Panc1 (cell line): ENCODE measurements at regions not wholly inside any gene's neighbourhood (a gene's known extent, or its start where the extent isn't known, plus 50 kb on each side); places are given as distances from the start of the nearest gene placed in this dataset.
"Not testable (repeated sequence)": the region's sequence is repeated elsewhere in the genome, so short reads cannot be mapped to it uniquely, and the experiment has no call there.

Source experiments
- ATAC-seq: fragments of 200-7000 bp; cut with Tn5 transposase; 2 replicates; pipeline ENCODE4 v1.9.1; 2020; ENCODE audit warnings: mild to moderate bottlenecking, moderate library complexity
- BruUV-seq: library from RNA; stranded (reverse); fragments of 400-500 nt; replicated peaks from 2 replicates; lab custom pipeline; 2021; lab: Mats Ljungman, UMichigan
- CTCF ChIA-PET: fragments of 300-600 bp; sonication (Branson Sonifier 250); formaldehyde crosslinking; loops from one replicate; lab custom pipeline; 2022; ENCODE audit warnings: antibody characterized with exemption; lab: Charles Lee
- POLR2A ChIA-PET: fragments of 300-600 bp; sonication (Branson Sonifier 250); formaldehyde crosslinking; loops from one replicate; lab custom pipeline; 2022; ENCODE audit warnings: antibody characterized with exemption; lab: Charles Lee
- DNase-seq: peaks from one replicate; pipeline ENCODE4 v3.0.0-alpha.2; 2010; ENCODE audit warnings: low read depth, low spot score
- H3K27ac ChIP-seq: 2 replicates; pipeline ENCODE4 v1.5.1; 2011; ENCODE audit warnings: mild to moderate bottlenecking, low read length, inconsistent platforms
- H3K27me3 ChIP-seq: fragments of 200-500 bp; sonication (Bioruptor generic); 2 replicates; pipeline ENCODE4 v1.6.0; 2014; ENCODE audit warnings: low read length, inconsistent platforms; ENCODE audit not compliant: control insufficient read depth, insufficient read depth
- H3K36me3 ChIP-seq: fragments of 200-500 bp; sonication (Bioruptor generic); 2 replicates; pipeline ENCODE4 v1.5.1; 2014; ENCODE audit warnings: inconsistent platforms, mild to moderate bottlenecking, low read length, moderate library complexity; ENCODE audit not compliant: control insufficient read depth, insufficient read depth
- H3K4me1 ChIP-seq: 2 replicates; pipeline ENCODE4 v1.5.1; 2011; ENCODE audit warnings: inconsistent platforms, mild to moderate bottlenecking, low read length, moderate library complexity; ENCODE audit not compliant: control insufficient read depth, insufficient read depth
- H3K4me3 ChIP-seq, 2 experiments: 2 replicates each; pipeline ENCODE4 v1.5.1; 2011 to 2012; ENCODE audit warnings: low read depth in 2 of 2, low read length in 2 of 2, mild to moderate bottlenecking in 2 of 2, inconsistent platforms in 1 of 2, moderate library complexity in 1 of 2
- H3K9me3 ChIP-seq: fragments of 200-500 bp; sonication (Bioruptor generic); 2 replicates; pipeline ENCODE4 v1.5.1; 2014; ENCODE audit warnings: low read depth, mild to moderate bottlenecking, inconsistent platforms, low read length, moderate library complexity; ENCODE audit not compliant: control insufficient read depth, insufficient read depth
- POLR2AphosphoS5 ChIP-seq: IDR thresholded peaks from 2 replicates; pipeline ENCODE4 v1.6.1; 2012; ENCODE audit warnings: mild to moderate bottlenecking, low read depth, low read length, moderate library complexity
- SIN3A ChIP-seq: IDR thresholded peaks from 2 replicates; pipeline ENCODE4 v1.6.1; 2012; ENCODE audit warnings: low read depth, mild to moderate bottlenecking, low read length, moderate library complexity, borderline replicate concordance; ENCODE audit not compliant: insufficient read depth
- TCF7L2 ChIP-seq: IDR thresholded peaks from 2 replicates; pipeline ENCODE4 v1.6.1; 2011; ENCODE audit warnings: mild to moderate bottlenecking, low read depth, low read length, inconsistent platforms
- in situ Hi-C: cut with HindIII; loops from 2 replicates; pipeline ENCODE4 v1.10.0; 2016; ENCODE audit warnings: low sequenced_read_pairs, low pct_unique_long_range_greater_than_20kb
- intact Hi-C: fragments of 100-400 bp; cut with micrococcal nuclease; formaldehyde crosslinking; loops from one replicate; pipeline ENCODE4 v1.10.0; 2022; ENCODE audit not compliant: unreplicated experiment
- TF ChIP-seq, protein P1 (sequence below): fragments of 450-650 bp; IDR thresholded peaks from 2 replicates; pipeline ENCODE4 v1.5.1; 2017; ENCODE audit warnings: mild to moderate bottlenecking
- TF ChIP-seq, protein P2 (sequence below), 2 experiments: IDR thresholded peaks; 2 replicates each; pipeline ENCODE4 v1.6.1; 2011 to 2012; ENCODE audit warnings: low read depth in 2 of 2, control low read depth in 1 of 2, low read length in 1 of 2, mild to moderate bottlenecking in 1 of 2, moderate library complexity in 1 of 2; ENCODE audit not compliant: insufficient read depth in 1 of 2

DNA sequence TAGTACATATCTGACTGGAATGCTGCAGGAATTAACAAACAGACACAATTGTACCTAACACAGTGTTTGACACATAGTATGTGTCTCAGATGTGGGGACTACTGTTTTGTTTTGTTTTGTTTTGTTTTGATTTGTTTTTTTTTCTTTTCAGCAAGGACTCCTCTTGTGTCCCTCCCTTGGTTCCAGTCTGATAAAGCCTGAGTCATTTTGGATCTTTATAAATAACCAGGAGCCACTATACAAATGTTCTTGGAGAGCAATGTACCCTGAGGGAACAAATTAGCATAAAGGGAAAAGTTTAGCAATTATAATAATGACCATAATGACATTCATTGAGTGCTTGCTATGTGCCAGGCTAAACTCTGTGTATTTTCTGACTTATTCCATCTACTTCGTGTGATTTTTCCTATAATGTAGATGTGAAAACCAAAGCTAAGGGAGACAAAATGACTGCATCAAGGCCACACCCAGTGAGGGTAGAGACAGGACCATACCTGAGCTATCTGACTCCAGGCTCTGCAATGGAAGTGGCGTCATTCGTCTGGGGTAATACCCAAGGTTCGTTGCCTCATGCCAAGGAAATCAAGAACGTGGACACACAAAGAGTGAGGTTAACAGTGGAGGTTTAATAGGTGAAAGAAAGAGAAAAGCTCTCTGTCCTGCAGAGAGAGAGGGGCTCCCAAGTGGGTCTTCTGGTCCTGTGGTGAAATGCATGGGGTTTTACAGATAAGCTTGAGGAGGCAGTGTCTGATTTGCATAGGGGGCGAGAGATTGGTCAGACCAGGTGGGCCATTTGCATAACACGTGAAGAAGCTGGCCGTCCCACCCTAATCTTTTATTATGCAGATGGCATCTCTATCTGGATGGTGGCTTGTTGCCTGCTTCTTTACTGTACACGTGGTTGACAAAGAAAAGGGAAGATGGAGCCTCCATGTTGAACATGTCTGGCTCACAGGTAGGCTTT, 285.5 kb upstream of the SFSWAP start:
- Histone ChIP-seq H3K4me1 (no peaks in the 10 kb centered on the region), H3K27ac (no peak overlapping the region), H3K4me3 (no peak overlapping the region), H3K9me3 (peaks cover 7% of the 10 kb centered on the region; the same call in 1 of the 2 replicates), H3K27me3 (no peaks in the 10 kb centered on the region; the same call in none of the 2 replicates), H3K36me3 (no peaks in the 10 kb centered on the region)
- in situ Hi-C loops (no loop called here), intact Hi-C loops (no loop called here)
- no peak for TF ChIP-seq SIN3A
- BruUV-seq, result no TSS peak
- CTCF ChIA-PET, result no interaction called here
- no peak for ATAC-seq
- DNase-seq, result no peak
- POLR2A ChIA-PET, result no interaction called here

DNA sequence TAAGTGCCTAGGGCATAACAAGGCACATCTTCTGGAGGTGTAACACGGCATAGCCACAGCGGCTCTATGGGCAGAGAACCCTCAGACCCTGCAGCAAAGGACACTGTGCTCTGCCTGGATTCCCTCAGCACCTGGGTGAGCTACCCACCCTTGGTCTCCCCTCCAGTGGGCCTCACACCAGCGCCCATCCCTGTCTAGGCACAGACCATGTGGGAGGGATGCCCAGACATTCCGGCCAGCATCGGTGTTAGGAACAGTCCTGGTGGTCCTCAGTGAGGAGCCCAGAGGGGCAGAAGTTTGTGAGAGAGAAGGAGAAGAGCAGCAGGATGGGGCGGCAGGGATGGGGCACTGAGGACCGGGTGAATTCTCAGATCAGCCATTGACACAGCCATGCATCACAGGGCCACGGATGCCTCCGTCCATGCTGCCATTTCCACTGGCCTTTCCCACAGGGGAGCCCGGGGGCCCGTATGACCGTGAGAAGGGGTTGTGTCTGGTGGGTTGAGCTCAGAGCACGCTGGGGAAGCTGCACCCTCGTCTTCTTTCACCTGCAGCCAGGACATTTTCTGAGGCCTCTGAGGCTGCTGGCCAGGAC, 282.7 kb upstream of the SFSWAP start:
- no TSS peak for BruUV-seq
- intact Hi-C loops (no loop called here), in situ Hi-C loops (no loop called here)
- Histone ChIP-seq H3K36me3 (no peaks in the 10 kb centered on the region), H3K4me3 (no peak overlapping the region), H3K9me3 (peaks cover 7% of the 10 kb centered on the region; the same call in 1 of the 2 replicates), H3K27ac (no peak overlapping the region), H3K27me3 (no peaks in the 10 kb centered on the region; the same call in 1 of the 2 replicates), H3K4me1 (no peaks in the 10 kb centered on the region)
- no peak for ATAC-seq
- no peak for DNase-seq
- TF ChIP-seq POLR2AphosphoS5 (no peak), SIN3A (no peak), TCF7L2 (no peak)
- TF ChIP-seq, protein P1, sequence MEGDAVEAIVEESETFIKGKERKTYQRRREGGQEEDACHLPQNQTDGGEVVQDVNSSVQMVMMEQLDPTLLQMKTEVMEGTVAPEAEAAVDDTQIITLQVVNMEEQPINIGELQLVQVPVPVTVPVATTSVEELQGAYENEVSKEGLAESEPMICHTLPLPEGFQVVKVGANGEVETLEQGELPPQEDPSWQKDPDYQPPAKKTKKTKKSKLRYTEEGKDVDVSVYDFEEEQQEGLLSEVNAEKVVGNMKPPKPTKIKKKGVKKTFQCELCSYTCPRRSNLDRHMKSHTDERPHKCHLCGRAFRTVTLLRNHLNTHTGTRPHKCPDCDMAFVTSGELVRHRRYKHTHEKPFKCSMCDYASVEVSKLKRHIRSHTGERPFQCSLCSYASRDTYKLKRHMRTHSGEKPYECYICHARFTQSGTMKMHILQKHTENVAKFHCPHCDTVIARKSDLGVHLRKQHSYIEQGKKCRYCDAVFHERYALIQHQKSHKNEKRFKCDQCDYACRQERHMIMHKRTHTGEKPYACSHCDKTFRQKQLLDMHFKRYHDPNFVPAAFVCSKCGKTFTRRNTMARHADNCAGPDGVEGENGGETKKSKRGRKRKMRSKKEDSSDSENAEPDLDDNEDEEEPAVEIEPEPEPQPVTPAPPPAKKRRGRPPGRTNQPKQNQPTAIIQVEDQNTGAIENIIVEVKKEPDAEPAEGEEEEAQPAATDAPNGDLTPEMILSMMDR, result no peak
- TF ChIP-seq, protein P2, sequence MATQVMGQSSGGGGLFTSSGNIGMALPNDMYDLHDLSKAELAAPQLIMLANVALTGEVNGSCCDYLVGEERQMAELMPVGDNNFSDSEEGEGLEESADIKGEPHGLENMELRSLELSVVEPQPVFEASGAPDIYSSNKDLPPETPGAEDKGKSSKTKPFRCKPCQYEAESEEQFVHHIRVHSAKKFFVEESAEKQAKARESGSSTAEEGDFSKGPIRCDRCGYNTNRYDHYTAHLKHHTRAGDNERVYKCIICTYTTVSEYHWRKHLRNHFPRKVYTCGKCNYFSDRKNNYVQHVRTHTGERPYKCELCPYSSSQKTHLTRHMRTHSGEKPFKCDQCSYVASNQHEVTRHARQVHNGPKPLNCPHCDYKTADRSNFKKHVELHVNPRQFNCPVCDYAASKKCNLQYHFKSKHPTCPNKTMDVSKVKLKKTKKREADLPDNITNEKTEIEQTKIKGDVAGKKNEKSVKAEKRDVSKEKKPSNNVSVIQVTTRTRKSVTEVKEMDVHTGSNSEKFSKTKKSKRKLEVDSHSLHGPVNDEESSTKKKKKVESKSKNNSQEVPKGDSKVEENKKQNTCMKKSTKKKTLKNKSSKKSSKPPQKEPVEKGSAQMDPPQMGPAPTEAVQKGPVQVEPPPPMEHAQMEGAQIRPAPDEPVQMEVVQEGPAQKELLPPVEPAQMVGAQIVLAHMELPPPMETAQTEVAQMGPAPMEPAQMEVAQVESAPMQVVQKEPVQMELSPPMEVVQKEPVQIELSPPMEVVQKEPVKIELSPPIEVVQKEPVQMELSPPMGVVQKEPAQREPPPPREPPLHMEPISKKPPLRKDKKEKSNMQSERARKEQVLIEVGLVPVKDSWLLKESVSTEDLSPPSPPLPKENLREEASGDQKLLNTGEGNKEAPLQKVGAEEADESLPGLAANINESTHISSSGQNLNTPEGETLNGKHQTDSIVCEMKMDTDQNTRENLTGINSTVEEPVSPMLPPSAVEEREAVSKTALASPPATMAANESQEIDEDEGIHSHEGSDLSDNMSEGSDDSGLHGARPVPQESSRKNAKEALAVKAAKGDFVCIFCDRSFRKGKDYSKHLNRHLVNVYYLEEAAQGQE (IDR thresholded peaks at IDR 0.05; ENCODE audit: insufficient read depth in 1 of 2, low read depth in 2 of 2, low read length in 1 of 2), result no peak
- CTCF ChIA-PET, result no interaction called here
- POLR2A ChIA-PET, result no interaction called here

DNA sequence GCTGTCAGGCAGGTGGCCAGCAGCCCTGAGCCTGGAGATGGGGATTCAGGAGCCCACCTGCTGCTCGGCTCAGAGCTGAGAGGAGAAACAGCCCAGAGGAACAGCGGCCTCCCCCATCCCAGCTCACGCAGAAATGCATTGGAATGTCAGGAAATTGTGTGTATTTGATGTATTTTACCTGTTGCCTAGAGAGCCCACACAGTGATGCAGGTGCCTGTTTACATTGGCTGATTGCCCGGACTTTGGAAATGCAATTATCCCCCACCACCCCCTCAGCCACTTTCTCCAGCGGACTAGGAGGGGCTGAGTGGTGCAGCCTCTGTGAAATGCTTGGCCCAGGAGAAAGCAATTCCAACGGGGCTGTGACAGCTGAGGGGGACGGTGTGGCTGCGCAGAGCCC, 281.7 kb upstream of the SFSWAP start:
- H3K4me1 ChIP-seq, DNase-seq, H3K27me3 ChIP-seq, H3K27ac ChIP-seq, intact Hi-C loops, in situ Hi-C loops, ATAC-seq, BruUV-seq, POLR2A ChIA-PET, H3K36me3 ChIP-seq, H3K9me3 ChIP-seq, CTCF ChIA-PET, H3K4me3 ChIP-seq: not testable (repeated sequence)

DNA sequence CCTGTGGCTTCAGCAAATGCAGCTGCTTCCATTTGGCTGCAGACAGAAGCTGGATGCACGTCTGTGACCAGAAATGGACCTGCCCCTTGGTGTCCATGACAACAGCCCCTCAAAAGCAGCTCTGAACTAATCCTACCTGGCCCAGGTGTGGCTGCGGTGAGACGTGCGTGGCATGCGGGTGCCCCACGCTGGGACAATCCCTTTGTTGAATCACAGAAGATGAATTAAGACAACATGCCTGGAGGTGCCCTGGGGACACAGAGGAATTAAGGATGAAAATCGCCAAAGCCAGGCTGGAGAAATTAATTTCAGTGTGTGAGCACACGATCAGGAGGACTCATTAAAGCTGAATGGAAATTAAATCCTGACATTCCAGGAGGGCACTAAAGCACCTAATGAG, 281.2 kb upstream of the SFSWAP start:
- POLR2A ChIA-PET, H3K27me3 ChIP-seq, CTCF ChIA-PET, H3K4me3 ChIP-seq, ATAC-seq, BruUV-seq, in situ Hi-C loops, DNase-seq, H3K27ac ChIP-seq, H3K4me1 ChIP-seq, intact Hi-C loops, H3K9me3 ChIP-seq, H3K36me3 ChIP-seq: not testable (repeated sequence)
